ENCODE measurements at regions not wholly inside any gene's neighbourhood (a gene's known extent, or its start where the extent isn't known, plus 50 kb on each side); places are given as distances from the start of the nearest gene placed in this dataset.
A peak's percentile ranks its signal among the peaks of the same experiment; 100 is the strongest.
"Not testable (repeated sequence)": the region's sequence is repeated elsewhere in the genome, so short reads cannot be mapped to it uniquely, and the experiment has no call there.

DNA sequence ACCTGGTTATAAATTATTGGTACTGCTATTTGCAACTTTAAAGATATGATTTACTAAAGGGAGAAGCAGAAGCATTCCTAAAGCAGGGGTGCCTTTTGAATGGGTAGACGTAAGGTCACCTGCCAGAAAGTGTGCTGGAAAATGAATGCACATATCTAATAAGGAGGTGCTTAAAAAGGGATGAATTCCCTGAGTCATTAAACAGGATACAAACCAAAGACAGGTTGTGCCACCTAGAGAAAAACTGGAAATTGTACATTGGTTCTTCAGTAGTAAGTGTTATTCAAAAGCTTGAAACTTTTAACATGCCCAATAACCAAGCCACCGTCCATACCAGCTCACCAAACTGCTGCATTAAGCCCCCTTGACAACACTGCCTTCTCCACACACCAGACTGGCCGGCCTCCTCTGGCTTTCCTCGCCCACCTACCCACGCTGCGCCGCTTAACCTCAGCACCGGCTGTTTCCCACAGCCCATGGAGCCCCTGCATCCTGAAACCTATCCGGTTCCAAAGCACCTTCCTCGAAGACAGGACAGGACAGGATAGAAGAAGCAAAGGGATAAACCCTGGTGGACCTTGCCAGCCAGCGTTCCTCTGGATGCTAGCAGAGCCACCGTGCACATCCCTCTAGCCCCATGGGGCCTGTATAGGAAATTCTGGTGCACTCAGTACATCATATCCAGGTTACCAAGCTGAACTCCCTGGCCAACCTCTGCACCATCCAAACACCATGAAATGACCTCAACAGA is 201.5 kb upstream of the CAND1 start:
- FAIRE-seq (no peak), DNase-seq (ENCODE audit: insufficient read length, low spot score) (no peak)
- TF ChIP-seq POLR2AphosphoS5 (IDR thresholded peaks at IDR 0.05; ENCODE audit: low read depth, low read length) = no peak
- TF ChIP-seq PAX5 (IDR thresholded peaks at IDR 0.05; ENCODE audit: insufficient read depth, low read length, severe bottlenecking) = no peak
- no peak for TF ChIP-seq TAF1 (IDR thresholded peaks at IDR 0.05; ENCODE audit: low read depth, low read length)
- TF ChIP-seq POU2F2 (IDR thresholded peaks at IDR 0.05; ENCODE audit: low read depth, low read length) = no peak
- no peak for TF ChIP-seq POLR2A (IDR thresholded peaks at IDR 0.05; ENCODE audit: low read depth, low read length)

DNA sequence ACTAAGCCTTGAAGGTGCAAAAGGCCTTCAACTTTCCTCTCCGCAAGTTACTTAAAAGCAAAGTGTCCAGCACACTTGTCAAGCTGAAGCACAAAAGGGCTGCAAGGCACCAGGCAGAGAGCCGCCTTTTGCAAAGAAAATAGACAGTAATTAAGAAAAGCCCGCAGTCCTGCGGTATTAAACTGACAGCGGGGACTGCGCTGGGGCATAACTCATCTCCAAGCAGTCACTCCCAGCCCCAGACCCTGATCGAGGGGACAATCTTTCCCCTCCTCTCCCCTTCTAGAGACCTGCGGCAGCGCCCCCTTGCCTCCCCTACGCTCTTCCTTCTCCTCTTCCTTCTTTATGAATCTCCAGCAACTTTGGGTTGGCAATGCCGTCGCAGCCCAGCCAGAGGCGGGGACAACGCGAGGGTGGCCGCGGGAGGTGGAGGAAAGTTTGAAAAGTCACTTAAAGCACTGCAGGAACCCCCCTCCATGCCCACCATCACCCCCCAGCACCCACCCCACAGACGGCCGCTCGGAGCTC is 200.9 kb upstream of the CAND1 start:
- TF ChIP-seq PAX5 (IDR thresholded peaks at IDR 0.05; ENCODE audit: insufficient read depth, low read length, severe bottlenecking) (no peak), POU2F2 (IDR thresholded peaks at IDR 0.05; ENCODE audit: low read depth, low read length) (no peak), SPI1 (IDR thresholded peaks at IDR 0.05; ENCODE audit: low read depth, low read length) (no peak), TAF1 (IDR thresholded peaks at IDR 0.05; ENCODE audit: low read depth, low read length) (no peak)
- FAIRE-seq (no peak), DNase-seq (ENCODE audit: insufficient read length, low spot score) (peak; percentile 6)

DNA sequence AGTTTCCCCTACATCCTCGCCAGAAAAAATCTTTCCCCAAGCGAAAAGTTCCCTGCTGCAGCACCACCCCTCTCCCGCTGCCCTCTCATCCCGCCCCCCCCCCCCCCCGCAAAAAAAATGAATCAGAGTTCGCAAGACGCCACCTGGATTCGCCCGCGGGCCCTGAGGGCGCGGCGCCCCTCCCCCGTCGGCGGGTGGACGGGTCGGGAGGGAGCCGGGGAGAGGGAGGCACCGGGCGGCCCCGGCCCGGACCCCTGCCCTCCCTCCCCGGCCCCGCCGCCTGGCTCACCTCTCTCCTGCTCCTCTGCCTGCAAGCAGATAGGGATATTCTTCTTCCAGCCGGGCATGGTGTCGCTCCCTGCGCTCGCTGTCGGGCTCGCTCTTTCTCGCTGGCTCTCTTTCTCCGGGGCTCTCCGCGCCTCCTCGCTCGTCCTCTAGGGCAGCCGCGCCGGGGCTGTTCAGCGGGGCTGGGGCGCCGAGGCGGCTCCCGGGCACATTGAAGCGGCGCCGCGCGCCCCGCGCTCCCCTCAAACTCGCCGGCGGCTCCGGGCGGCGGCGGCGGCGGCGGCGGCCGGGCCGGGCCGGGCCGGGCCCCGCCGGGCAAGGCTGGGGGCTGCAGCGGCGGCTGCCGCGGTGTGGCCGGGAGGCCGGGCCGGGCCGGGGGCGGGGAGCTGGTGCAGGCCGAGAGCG is 200.3 kb upstream of the CAND1 start:
- DNase-seq (ENCODE audit: insufficient read length, low spot score) (peak; percentile 25), FAIRE-seq (no peak)
- TF ChIP-seq PAX5 (IDR thresholded peaks at IDR 0.05; ENCODE audit: insufficient read depth, low read length, severe bottlenecking) (no peak), POU2F2 (IDR thresholded peaks at IDR 0.05; ENCODE audit: low read depth, low read length) (no peak), TAF1 (IDR thresholded peaks at IDR 0.05; ENCODE audit: low read depth, low read length) (no peak), POLR2A (IDR thresholded peaks at IDR 0.05; ENCODE audit: low read depth, low read length) (no peak), SPI1 (IDR thresholded peaks at IDR 0.05; ENCODE audit: low read depth, low read length) (no peak), POLR2AphosphoS5 (IDR thresholded peaks at IDR 0.05; ENCODE audit: low read depth, low read length) (no peak)

DNA sequence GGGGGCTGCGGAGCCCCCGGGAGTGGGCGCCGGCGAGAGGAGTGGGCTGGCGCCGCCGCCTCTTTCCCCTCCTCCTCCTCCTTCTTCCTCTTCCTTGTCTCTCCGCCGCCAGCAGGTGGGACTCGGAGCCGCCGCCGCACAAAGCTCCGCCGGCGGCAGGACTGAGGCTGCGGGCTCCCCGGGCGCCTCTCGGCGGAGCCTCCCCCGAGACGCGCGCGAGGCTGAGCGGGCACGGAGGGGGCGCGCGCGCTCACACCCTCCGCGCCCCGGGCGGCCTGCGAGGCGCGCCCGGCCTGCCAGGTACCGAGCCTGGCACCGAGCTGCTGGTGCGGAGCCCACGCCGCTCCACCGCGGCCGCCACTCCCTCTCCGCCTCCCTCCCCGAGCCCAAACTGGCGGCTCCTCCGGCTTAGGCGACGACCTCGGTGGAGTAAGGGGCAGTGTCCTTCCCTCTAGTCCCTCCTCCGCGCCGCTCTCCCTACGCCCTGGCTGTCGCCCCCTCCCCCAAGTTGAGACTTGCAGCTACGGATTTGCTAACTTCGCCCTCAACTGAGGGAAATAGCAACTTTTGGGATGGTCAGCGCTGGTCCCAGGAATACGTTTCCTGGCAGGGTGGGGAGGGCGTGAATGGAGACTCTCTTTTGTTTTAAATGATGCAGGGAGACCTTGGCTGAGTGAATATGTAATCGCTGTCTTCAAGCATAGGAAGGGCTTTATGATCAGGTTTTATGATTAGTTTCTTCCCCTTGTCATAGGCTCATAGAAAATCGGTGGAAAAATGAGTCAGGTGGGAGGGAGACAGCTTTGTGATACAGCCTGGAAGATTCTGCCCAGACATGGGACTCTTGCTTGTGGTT is 199.5 kb upstream of the CAND1 start:
- DNase-seq (ENCODE audit: insufficient read length, low spot score) (peak; percentile 23), FAIRE-seq (no peak)
- no peak for TF ChIP-seq POU2F2 (IDR thresholded peaks at IDR 0.05; ENCODE audit: low read depth, low read length)
- TF ChIP-seq POLR2AphosphoS5 (IDR thresholded peaks at IDR 0.05; ENCODE audit: low read depth, low read length) = no peak
- TF ChIP-seq SPI1 (IDR thresholded peaks at IDR 0.05; ENCODE audit: low read depth, low read length) = no peak
- TF ChIP-seq POLR2A (IDR thresholded peaks at IDR 0.05; ENCODE audit: low read depth, low read length) = no peak
- TF ChIP-seq PAX5 (IDR thresholded peaks at IDR 0.05; ENCODE audit: insufficient read depth, low read length, severe bottlenecking) = no peak
- no peak for TF ChIP-seq TAF1 (IDR thresholded peaks at IDR 0.05; ENCODE audit: low read depth, low read length)

DNA sequence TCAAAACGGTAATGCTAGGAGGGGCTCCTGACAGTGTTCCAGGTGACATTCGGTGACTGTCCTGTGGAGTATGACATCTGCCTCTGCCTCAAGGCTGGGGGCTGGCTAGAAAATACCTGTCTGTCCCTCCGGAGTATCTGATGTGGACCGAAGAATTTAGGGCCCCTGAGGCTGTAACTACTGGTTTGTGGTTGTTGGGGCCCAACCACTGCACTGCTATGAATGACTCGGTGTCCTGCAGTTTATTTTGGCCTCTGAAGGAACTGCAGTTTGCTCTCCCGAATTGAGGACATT is 198.9 kb upstream of the CAND1 start:
- no peak for FAIRE-seq
- DNase-seq (ENCODE audit: insufficient read length, low spot score) = no peak
- TF ChIP-seq SPI1 (IDR thresholded peaks at IDR 0.05; ENCODE audit: low read depth, low read length) (no peak), TAF1 (IDR thresholded peaks at IDR 0.05; ENCODE audit: low read depth, low read length) (no peak), PAX5 (IDR thresholded peaks at IDR 0.05; ENCODE audit: insufficient read depth, low read length, severe bottlenecking) (no peak), POLR2AphosphoS5 (IDR thresholded peaks at IDR 0.05; ENCODE audit: low read depth, low read length) (no peak), POU2F2 (IDR thresholded peaks at IDR 0.05; ENCODE audit: low read depth, low read length) (no peak), POLR2A (IDR thresholded peaks at IDR 0.05; ENCODE audit: low read depth, low read length) (no peak)

DNA sequence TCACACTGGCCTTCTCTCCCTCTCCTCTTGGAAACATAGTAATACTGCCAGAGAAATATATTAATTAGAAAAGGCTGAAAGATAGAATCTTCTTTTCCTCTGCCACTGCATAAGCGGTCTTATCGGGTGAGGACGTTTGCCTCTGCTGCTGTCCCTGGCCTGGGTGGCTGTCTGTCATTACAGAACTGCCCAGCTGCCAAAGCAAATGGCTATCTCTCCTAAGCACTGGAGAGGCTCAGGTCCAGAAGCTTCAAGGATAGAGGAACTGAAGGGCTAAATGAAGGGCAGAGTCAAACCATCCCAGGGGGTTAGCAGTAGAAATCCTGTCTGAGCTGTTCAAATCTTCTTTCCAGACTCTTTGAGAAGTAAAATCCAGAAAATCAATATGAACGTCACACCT is 198.6 kb upstream of the CAND1 start:
- FAIRE-seq = no peak
- DNase-seq (ENCODE audit: insufficient read length, low spot score) = no peak
- TF ChIP-seq PAX5 (IDR thresholded peaks at IDR 0.05; ENCODE audit: insufficient read depth, low read length, severe bottlenecking) (no peak), POU2F2 (IDR thresholded peaks at IDR 0.05; ENCODE audit: low read depth, low read length) (no peak), POLR2A (IDR thresholded peaks at IDR 0.05; ENCODE audit: low read depth, low read length) (no peak), SPI1 (IDR thresholded peaks at IDR 0.05; ENCODE audit: low read depth, low read length) (no peak), TAF1 (IDR thresholded peaks at IDR 0.05; ENCODE audit: low read depth, low read length) (no peak), POLR2AphosphoS5 (IDR thresholded peaks at IDR 0.05; ENCODE audit: low read depth, low read length) (no peak)

- FAIRE-seq = not testable (repeated sequence)
Measured at GRCh38 chr12:67072281-67072680, 196.9 kb upstream of the CAND1 start.

DNA sequence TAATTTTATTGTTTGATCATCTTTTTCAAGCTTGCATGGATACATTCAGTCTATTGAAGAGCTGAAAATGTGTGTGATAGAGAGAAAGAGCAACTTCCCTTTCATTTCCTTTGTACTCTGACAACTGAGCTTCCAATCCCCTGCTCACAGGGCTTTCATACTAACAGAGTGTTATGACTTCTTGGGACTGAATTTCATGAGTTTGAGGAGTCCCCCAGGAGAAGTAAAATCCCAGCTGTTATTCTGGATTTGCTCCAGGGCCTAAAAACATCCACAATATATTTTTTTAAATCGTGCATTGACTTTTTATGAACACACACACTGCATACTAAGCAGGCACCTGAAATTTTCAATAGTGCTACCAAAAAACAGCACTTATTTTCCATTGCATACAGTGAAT is 195.8 kb upstream of the CAND1 start:
- no peak for FAIRE-seq
- DNase-seq (ENCODE audit: insufficient read length, low spot score) = no peak
- TF ChIP-seq SPI1 (IDR thresholded peaks at IDR 0.05; ENCODE audit: low read depth, low read length) = no peak
- no peak for TF ChIP-seq PAX5 (IDR thresholded peaks at IDR 0.05; ENCODE audit: insufficient read depth, low read length, severe bottlenecking)
- no peak for TF ChIP-seq POLR2A (IDR thresholded peaks at IDR 0.05; ENCODE audit: low read depth, low read length)
- TF ChIP-seq POLR2AphosphoS5 (IDR thresholded peaks at IDR 0.05; ENCODE audit: low read depth, low read length) = no peak

More at GRCh38 chr12:67072281-67072680, 196.9 kb upstream of the CAND1 start:
- not testable (repeated sequence) for DNase-seq (ENCODE audit: insufficient read length, low spot score)

DNA sequence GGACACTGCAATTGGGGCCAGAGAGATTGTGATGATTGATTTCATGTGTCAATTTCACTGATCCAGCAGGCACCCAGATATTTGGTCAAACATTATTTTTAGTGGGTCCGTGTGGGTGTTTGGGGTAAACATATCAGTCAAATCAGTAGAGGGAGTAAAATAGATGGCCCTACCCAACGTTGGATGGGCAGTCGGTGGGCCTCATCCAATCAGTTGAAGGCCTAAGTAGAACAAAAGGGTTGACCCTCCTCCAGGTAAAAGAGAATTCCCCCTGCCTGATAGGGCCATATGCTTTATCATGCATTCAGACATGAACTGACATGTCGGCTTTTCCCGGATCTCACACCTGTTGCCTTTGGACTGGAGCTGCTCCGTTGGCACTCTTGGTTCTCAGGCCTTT is 195.1 kb upstream of the CAND1 start:
- DNase-seq (ENCODE audit: insufficient read length, low spot score) (no peak), FAIRE-seq (no peak)
- TF ChIP-seq PAX5 (IDR thresholded peaks at IDR 0.05; ENCODE audit: insufficient read depth, low read length, severe bottlenecking) (no peak), POLR2AphosphoS5 (IDR thresholded peaks at IDR 0.05; ENCODE audit: low read depth, low read length) (no peak), TAF1 (IDR thresholded peaks at IDR 0.05; ENCODE audit: low read depth, low read length) (no peak), POU2F2 (IDR thresholded peaks at IDR 0.05; ENCODE audit: low read depth, low read length) (no peak), POLR2A (IDR thresholded peaks at IDR 0.05; ENCODE audit: low read depth, low read length) (no peak), SPI1 (IDR thresholded peaks at IDR 0.05; ENCODE audit: low read depth, low read length) (no peak)

Data from GM12891 (cell line).